NCI-H526 treated with DMSO at 0.1 percent for 48 hours (cell line): ENCODE measurements at regions not wholly inside any gene's neighbourhood (a gene's known extent, or its start where the extent isn't known, plus 50 kb on each side); places are given as distances from the start of the nearest gene placed in this dataset.

Experiments
- DNase-seq: peaks from one replicate; lab custom pipeline; 2025; lab: John Stamatoyannopoulos, UW

- DNase-seq, result no peak
These were observed 634.9 kb upstream of the ZNF608 start for GRCh38 chr5:125381290-125381689.

- no peak for DNase-seq
These were observed 637.6 kb upstream of the ZNF608 start for GRCh38 chr5:125384071-125384470.

GRCh38 chr5:125390326-125390725 is 643.9 kb upstream of the ZNF608 start:
- no peak for DNase-seq

- DNase-seq, result no peak
These were observed 646.9 kb upstream of the ZNF608 start for GRCh38 chr5:125393221-125393815.

GRCh38 chr5:125394661-125395280 is 648.3 kb upstream of the ZNF608 start:
- no peak for DNase-seq

- DNase-seq, result no peak
These were observed 650.0 kb upstream of the ZNF608 start for GRCh38 chr5:125396462-125396861.

- DNase-seq, result no peak
These were observed 652.0 kb upstream of the ZNF608 start for GRCh38 chr5:125398466-125398865.

- no peak for DNase-seq
These were observed 653.4 kb upstream of the ZNF608 start for GRCh38 chr5:125399885-125400284.

- no peak for DNase-seq
These were observed 655.5 kb upstream of the ZNF608 start for GRCh38 chr5:125401724-125402622.

GRCh38 chr5:125402787-125403186 is 656.3 kb upstream of the ZNF608 start:
- DNase-seq, result no peak

- no peak for DNase-seq
These were observed 657.6 kb upstream of the ZNF608 start for GRCh38 chr5:125404056-125404455.

- DNase-seq, result no peak
These were observed 662.2 kb upstream of the ZNF608 start for GRCh38 chr5:125408448-125409233.

- DNase-seq, result no peak
These were observed 662.9 kb upstream of the ZNF608 start for GRCh38 chr5:125409234-125409860.

GRCh38 chr5:125409861-125410536 is 663.6 kb upstream of the ZNF608 start:
- no peak for DNase-seq

GRCh38 chr5:125410537-125411070 is 664.2 kb upstream of the ZNF608 start:
- no peak for DNase-seq

GRCh38 chr5:125411071-125411743 is 664.8 kb upstream of the ZNF608 start:
- no peak for DNase-seq

- peak; percentile 37 for DNase-seq
These were observed 665.5 kb upstream of the ZNF608 start for GRCh38 chr5:125411744-125412560.

- peak; percentile 66 for DNase-seq
These were observed 666.4 kb upstream of the ZNF608 start for GRCh38 chr5:125412561-125413495.
